HFF-Myc (cell line): ENCODE measurements at regions not wholly inside any gene's neighbourhood (a gene's known extent, or its start where the extent isn't known, plus 50 kb on each side); places are given as distances from the start of the nearest gene placed in this dataset.

Experiments used
- DNase-seq: peaks from one replicate; pipeline ENCODE4 v3.0.0-alpha.2; 2011; ENCODE audit warnings: low read depth; ENCODE audit errors: extremely low read depth
- H3K4me3 ChIP-seq: replicated peaks from 2 replicates; pipeline ENCODE4 v1.5.1; 2011; ENCODE audit warnings: low read depth, mild to moderate bottlenecking, control low read depth, low read length
- TF ChIP-seq, protein P1 (sequence below): IDR thresholded peaks from 2 replicates; pipeline ENCODE4 v1.5.1; 2012; ENCODE audit warnings: mild to moderate bottlenecking, low read depth, low read length, control low read depth; ENCODE audit errors: missing control alignments

DNA sequence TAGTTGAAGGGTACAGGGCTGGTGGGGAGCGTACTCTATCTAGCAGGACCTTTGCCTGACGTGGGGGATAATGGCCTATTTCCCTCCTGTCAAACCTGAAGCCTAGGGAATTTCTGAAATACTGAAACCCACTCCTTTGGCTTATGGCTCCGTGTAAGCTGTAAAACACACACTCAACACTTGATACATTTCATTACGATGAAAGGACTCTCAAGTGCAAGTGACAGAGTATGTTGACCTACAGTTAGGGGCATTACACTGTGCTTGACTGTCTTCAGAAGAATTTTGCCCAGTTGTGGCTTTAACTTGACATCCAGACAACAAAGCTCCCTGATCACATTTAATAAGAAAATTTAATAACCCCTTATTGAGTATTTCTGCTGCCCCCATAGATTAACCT, 194.3 kb downstream of the BAMBI start:
- DNase-seq, result no peak
- TF ChIP-seq, protein P1, sequence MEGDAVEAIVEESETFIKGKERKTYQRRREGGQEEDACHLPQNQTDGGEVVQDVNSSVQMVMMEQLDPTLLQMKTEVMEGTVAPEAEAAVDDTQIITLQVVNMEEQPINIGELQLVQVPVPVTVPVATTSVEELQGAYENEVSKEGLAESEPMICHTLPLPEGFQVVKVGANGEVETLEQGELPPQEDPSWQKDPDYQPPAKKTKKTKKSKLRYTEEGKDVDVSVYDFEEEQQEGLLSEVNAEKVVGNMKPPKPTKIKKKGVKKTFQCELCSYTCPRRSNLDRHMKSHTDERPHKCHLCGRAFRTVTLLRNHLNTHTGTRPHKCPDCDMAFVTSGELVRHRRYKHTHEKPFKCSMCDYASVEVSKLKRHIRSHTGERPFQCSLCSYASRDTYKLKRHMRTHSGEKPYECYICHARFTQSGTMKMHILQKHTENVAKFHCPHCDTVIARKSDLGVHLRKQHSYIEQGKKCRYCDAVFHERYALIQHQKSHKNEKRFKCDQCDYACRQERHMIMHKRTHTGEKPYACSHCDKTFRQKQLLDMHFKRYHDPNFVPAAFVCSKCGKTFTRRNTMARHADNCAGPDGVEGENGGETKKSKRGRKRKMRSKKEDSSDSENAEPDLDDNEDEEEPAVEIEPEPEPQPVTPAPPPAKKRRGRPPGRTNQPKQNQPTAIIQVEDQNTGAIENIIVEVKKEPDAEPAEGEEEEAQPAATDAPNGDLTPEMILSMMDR, result no peak
- H3K4me3 ChIP-seq, result no peak overlapping the region

DNA sequence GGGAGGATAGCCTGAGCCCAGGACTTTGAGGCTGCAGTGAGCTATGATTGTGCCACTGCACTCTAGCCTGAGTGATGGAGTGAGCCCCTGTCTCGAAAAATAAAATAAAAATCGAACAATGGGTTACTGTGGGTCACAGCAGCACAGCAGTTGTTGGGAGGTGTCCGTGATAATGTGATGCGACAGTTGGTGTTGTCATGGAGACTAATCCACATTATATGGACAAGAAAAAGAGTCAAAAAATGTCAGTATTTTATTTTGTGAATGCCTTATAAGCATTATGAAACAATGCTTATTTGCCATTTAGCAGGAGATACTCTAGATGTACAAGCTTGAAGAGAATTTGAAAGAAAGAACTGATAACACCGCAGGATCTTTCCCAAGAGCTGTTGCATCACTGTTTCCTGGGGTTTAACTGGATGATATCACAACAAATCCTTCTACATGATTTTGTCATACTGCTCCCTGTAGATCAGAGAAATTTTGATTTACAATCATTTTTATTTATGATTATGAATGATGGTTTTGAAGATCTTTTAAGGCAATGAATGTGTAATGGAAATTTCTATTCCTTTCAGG, 195.4 kb downstream of the BAMBI start:
- TF ChIP-seq, protein P1, result no peak
- H3K4me3 ChIP-seq, result no peak overlapping the region
- DNase-seq, result no peak

DNA sequence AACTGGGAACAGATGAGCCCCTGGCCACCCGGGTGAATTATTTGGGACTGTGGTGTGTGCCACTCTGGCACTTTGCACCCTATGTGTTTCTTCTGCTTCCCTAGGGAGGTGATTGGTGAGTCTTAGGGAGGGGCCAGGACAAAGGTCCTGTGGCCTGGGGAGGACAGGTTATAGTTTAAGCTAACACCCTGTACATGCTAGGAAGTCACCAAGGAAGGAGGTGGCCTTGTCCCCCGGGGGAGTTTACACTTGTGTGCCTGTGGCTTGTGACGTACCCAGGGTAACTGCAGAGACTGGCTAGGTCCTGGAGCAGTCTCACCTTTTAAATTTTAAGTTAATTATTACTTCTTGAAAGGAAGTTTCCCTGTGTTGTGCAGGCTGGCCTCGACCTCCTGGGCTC, 196.2 kb downstream of the BAMBI start:
- DNase-seq, result no peak
- H3K4me3 ChIP-seq, result no peak overlapping the region
- TF ChIP-seq, protein P1, result no peak

DNA sequence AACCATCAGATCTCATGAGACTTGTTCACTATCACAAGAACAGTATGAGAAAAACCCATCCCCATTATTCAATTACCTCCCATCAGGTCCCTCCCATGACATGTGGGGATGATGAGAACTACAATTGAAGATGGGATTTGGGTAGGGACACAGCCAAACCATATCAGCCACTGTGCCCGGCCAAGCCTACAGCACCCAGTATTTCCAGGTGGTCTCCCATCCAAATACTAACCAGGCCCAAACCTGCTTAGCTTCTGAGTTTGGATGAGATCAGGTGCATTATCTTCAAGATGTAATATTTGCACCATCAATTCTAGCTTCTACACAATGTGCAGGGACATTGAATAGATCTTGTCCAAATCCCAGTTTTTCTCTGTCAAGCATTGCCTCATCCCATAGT, 196.9 kb downstream of the BAMBI start:
- no peak for DNase-seq
- TF ChIP-seq, protein P1, result no peak
- no peak overlapping the region for H3K4me3 ChIP-seq

DNA sequence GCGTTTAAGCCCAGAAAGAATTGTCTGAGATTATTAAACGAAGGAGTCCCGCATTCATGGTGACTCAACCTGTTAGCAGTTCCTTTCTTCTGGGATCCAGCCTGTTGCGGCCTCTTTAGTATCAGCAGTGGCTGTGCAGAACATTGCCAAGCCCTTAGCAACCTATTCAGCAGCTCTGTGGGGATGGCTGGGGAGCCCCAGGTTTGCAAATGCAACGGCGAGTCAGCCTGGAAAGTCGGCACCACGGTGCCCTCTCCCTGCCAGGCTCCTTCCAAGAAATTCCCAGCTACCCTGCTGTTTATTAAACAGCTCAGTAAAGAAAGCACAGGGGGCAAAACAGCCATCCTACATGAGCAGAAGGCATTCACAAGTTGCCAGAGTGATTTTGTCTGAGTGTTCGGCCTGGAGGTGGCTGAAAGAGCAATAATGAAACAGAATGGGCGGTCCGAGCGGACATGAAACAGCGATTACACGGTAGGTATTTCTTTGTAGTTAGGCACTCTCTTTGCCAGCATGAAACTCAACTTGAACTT, 198.3 kb downstream of the BAMBI start:
- no peak overlapping the region for H3K4me3 ChIP-seq
- DNase-seq, result no peak
- TF ChIP-seq, protein P1, result no peak

DNA sequence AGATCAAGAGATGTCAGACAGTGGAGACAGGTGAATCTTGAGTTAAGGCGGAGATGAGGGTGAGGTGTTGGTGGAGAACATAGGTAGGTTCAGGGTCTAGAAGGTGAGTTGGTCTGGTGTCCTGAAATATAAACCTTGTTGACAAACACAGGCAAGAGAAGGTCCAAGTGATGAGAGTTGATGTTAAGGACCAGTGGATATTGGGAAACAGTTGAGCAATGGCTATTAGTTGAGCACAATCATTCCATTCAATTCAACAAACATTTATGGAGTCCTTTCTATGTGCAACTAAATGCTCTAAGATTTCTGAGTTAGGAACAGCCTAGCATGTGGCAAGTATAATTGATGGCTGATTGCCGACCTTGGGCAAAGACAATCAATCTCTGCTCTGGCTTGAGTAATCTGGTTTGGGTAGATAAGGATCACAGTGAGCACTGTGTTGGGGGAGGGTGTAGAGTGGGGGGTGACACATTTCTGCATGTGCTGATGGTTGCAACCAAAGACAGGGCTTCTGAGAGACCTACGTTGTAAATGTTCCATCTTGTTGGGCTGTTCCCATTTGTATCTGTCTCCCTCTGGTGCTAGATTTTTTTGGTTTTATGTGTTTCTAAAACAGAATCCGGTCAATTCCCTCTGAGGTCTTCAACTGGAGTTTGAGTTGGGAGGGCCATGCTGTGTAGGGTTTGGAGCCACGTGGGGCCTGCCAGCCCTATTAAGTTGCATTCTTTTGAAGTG, 201.1 kb downstream of the BAMBI start:
- TF ChIP-seq, protein P1, result no peak
- H3K4me3 ChIP-seq, result no peak overlapping the region
- DNase-seq, result no peak
